Esophagus squamous epithelium (tissue), 4 donors: ENCODE measurements at regions not wholly inside any gene's neighbourhood (a gene's known extent, or its start where the extent isn't known, plus 50 kb on each side); places are given as distances from the start of the nearest gene placed in this dataset.

Source experiments
- CTCF ChIP-seq, 6 experiments: fragments of 450-650 bp in 4 of 6; fragments of 200-600 bp in 2 of 6; sonication (generic) in 2 of 6; IDR thresholded peaks; one replicate each; pipeline ENCODE4 v1.5.1; 2016 to 2019; ENCODE audit warnings: antibody characterized with exemption in 6 of 6, mild to moderate bottlenecking in 4 of 6, moderate library complexity in 4 of 6
- POLR2A ChIP-seq, 4 donors: fragments of 450-650 bp; IDR thresholded peaks; one replicate each; pipeline ENCODE4 v1.6.1; 2017; ENCODE audit warnings: antibody characterized with exemption in 4 of 4, mild to moderate bottlenecking in 4 of 4, moderate library complexity in 3 of 4

- no peak for TF ChIP-seq POLR2A (IDR thresholded peaks at IDR 0.05)
- TF ChIP-seq CTCF (IDR thresholded peaks at IDR 0.05), result no peak
Observed at GRCh38 chr17:71273441-71273840, 847.4 kb upstream of the SOX9 start.
